H1 (cell line): ENCODE measurements at regions not wholly inside any gene's neighbourhood (a gene's known extent, or its start where the extent isn't known, plus 50 kb on each side); places are given as distances from the start of the nearest gene placed in this dataset.

ENCODE experiments used
- CTBP2 ChIP-seq: IDR thresholded peaks from 2 replicates; pipeline ENCODE4 v1.7.0; 2011; ENCODE audit warnings: borderline replicate concordance, mild to moderate bottlenecking, moderate library complexity, mixed read lengths, low read length; ENCODE audit not compliant: insufficient read depth, insufficient read length
- CTCF ChIP-seq, 3 experiments: IDR thresholded peaks; 1 replicate in 2 of 3; 2 replicates in 1 of 3; pipeline versions ENCODE4 v1.5.1 to v1.6.1; 2011; ENCODE audit warnings: low read length in 3 of 3, mild to moderate bottlenecking in 3 of 3, inconsistent platforms in 2 of 3, low read depth in 1 of 3, moderate library complexity in 1 of 3; ENCODE audit not compliant: insufficient read depth in 1 of 3; ENCODE audit errors: control extremely low read depth in 1 of 3
- JUND ChIP-seq: IDR thresholded peaks from 2 replicates; pipeline ENCODE4 v1.6.1; 2011; ENCODE audit warnings: mild to moderate bottlenecking, improper control_type of control experiment, low read length
- POLR2AphosphoS5 ChIP-seq: IDR thresholded peaks from 2 replicates; pipeline ENCODE4 v1.6.1; 2011; ENCODE audit warnings: low read depth, low read length
- RXRA ChIP-seq: IDR thresholded peaks from 2 replicates; pipeline ENCODE4 v1.6.1; 2011; ENCODE audit warnings: low read depth, mild to moderate bottlenecking, low read length, moderate library complexity; ENCODE audit not compliant: insufficient read depth
- SUZ12 ChIP-seq: fragments of 200-600 bp; sonication (generic); IDR thresholded peaks from 2 replicates; pipeline ENCODE4 v1.6.1; 2012; ENCODE audit warnings: mild to moderate bottlenecking, inconsistent platforms, low read length, moderate library complexity, mixed read lengths
- TAF7 ChIP-seq: optimal IDR thresholded peaks from 2 replicates; pipeline ENCODE3; 2011; ENCODE audit warnings: low read depth, mild to moderate bottlenecking, inconsistent platforms, low read length, moderate library complexity, borderline replicate concordance
- TBP ChIP-seq: IDR thresholded peaks from 2 replicates; pipeline ENCODE4 v1.6.1; 2011; ENCODE audit warnings: low read depth, low read length, improper control_type of control experiment
- TCF12 ChIP-seq: IDR thresholded peaks from 2 replicates; pipeline ENCODE4 v1.6.1; 2011; ENCODE audit warnings: low read depth, mild to moderate bottlenecking, low read length

- no peak for TF ChIP-seq SUZ12
- TF ChIP-seq TBP, result no peak
- no peak for TF ChIP-seq TAF7
- TF ChIP-seq TCF12, result no peak
- TF ChIP-seq RXRA, result no peak
- no peak for TF ChIP-seq CTCF (IDR thresholded peaks at IDR 0.05; ENCODE audit: control extremely low read depth in 1 of 3, insufficient read depth in 1 of 3, low read depth in 1 of 3, low read length in 3 of 3)
- no peak for TF ChIP-seq POLR2AphosphoS5
- no peak for TF ChIP-seq JUND
- TF ChIP-seq CTBP2, result no peak
Measured at GRCh38 chr12:89971880-89972279, 263.2 kb upstream of the ATP2B1 start (continued).
